Thoracic aorta (tissue), 2 donors: ENCODE measurements at regions not wholly inside any gene's neighbourhood (a gene's known extent, or its start where the extent isn't known, plus 50 kb on each side); places are given as distances from the start of the nearest gene placed in this dataset.

Experiments used
- ATAC-seq: fragments of 150-250 bp; one replicate; pipeline ENCODE4 v1.8.0; 2017; ENCODE audit warnings: low read depth; ENCODE audit not compliant: insufficient number of reproducible peaks, low FRiP score
- DNase-seq: peaks from one replicate; pipeline ENCODE4 v3.0.0-alpha.2; 2020; ENCODE audit warnings: low spot score
- H3K27ac ChIP-seq, 2 donors: fragments of 200-600 bp; sonication (generic); 1 replicate in 1 of 2; 2 replicates in 1 of 2; pipeline ENCODE4 v1.5.1; 2016; ENCODE audit warnings: mild to moderate bottlenecking in 2 of 2, moderate library complexity in 2 of 2
- H3K27me3 ChIP-seq: fragments of 200-600 bp; sonication (generic); replicated peaks from 2 replicates; pipeline ENCODE4 v1.6.0; 2016; ENCODE audit warnings: mild to moderate bottlenecking; ENCODE audit not compliant: insufficient read depth
- H3K36me3 ChIP-seq: fragments of 200-600 bp; sonication (generic); one replicate; pipeline ENCODE4 v1.5.1; 2016
- H3K4me1 ChIP-seq, 2 donors: fragments of 200-600 bp; sonication (generic); 1 replicate in 1 of 2; 2 replicates in 1 of 2; pipeline versions ENCODE4 v1.5.1 to v1.6.0; 2016; ENCODE audit warnings: low read depth in 2 of 2, mild to moderate bottlenecking in 1 of 2; ENCODE audit not compliant: control insufficient read depth in 1 of 2
- H3K4me3 ChIP-seq: fragments of 200-600 bp; sonication (generic); 2 replicates; pipeline ENCODE4 v1.5.1; 2016; ENCODE audit warnings: mild to moderate bottlenecking
- H3K9me3 ChIP-seq: fragments of 200-600 bp; sonication (generic); 2 replicates; pipeline ENCODE4 v1.5.1; 2016
- TF ChIP-seq, protein P1 (sequence below): fragments of 200-600 bp; sonication (generic); IDR thresholded peaks from one replicate; pipeline ENCODE4 v1.5.1; 2019; ENCODE audit warnings: antibody characterized with exemption

- H3K27ac ChIP-seq = no peak overlapping the region
- TF ChIP-seq, protein P1, sequence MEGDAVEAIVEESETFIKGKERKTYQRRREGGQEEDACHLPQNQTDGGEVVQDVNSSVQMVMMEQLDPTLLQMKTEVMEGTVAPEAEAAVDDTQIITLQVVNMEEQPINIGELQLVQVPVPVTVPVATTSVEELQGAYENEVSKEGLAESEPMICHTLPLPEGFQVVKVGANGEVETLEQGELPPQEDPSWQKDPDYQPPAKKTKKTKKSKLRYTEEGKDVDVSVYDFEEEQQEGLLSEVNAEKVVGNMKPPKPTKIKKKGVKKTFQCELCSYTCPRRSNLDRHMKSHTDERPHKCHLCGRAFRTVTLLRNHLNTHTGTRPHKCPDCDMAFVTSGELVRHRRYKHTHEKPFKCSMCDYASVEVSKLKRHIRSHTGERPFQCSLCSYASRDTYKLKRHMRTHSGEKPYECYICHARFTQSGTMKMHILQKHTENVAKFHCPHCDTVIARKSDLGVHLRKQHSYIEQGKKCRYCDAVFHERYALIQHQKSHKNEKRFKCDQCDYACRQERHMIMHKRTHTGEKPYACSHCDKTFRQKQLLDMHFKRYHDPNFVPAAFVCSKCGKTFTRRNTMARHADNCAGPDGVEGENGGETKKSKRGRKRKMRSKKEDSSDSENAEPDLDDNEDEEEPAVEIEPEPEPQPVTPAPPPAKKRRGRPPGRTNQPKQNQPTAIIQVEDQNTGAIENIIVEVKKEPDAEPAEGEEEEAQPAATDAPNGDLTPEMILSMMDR = no peak
- ATAC-seq = no peak
- H3K9me3 ChIP-seq = no peaks in the 10 kb centered on the region
- no peaks in the 10 kb centered on the region for H3K27me3 ChIP-seq
- no peaks in the 10 kb centered on the region for H3K4me1 ChIP-seq
- H3K4me3 ChIP-seq = no peak overlapping the region
- no peaks in the 10 kb centered on the region for H3K36me3 ChIP-seq
- DNase-seq = no peak
Measured at GRCh38 chr16:79918916-79919315, 318.4 kb upstream of the MAF start.

GRCh38 chr16:79915761-79916160 lies 315.2 kb upstream of the MAF start:
- Histone ChIP-seq H3K27me3 (no peaks in the 10 kb centered on the region), H3K4me3 (no peak overlapping the region), H3K4me1 (no peaks in the 10 kb centered on the region), H3K36me3 (no peaks in the 10 kb centered on the region), H3K27ac (no peak overlapping the region), H3K9me3 (no peaks in the 10 kb centered on the region)
- ATAC-seq (no peak), DNase-seq (no peak)
- TF ChIP-seq, protein P1 = no peak

GRCh38 chr16:79914961-79915720 lies 314.6 kb upstream of the MAF start:
- TF ChIP-seq, protein P1 = no peak
- no peak for DNase-seq
- H3K4me3 ChIP-seq = no peak overlapping the region
- H3K36me3 ChIP-seq = no peaks in the 10 kb centered on the region
- no peaks in the 10 kb centered on the region for H3K9me3 ChIP-seq
- H3K4me1 ChIP-seq = peaks cover 0 to 2% of the 10 kb centered on the region in 2 donors
- H3K27me3 ChIP-seq = no peaks in the 10 kb centered on the region
- no peak for ATAC-seq
- H3K27ac ChIP-seq = no peak overlapping the region

DNA sequence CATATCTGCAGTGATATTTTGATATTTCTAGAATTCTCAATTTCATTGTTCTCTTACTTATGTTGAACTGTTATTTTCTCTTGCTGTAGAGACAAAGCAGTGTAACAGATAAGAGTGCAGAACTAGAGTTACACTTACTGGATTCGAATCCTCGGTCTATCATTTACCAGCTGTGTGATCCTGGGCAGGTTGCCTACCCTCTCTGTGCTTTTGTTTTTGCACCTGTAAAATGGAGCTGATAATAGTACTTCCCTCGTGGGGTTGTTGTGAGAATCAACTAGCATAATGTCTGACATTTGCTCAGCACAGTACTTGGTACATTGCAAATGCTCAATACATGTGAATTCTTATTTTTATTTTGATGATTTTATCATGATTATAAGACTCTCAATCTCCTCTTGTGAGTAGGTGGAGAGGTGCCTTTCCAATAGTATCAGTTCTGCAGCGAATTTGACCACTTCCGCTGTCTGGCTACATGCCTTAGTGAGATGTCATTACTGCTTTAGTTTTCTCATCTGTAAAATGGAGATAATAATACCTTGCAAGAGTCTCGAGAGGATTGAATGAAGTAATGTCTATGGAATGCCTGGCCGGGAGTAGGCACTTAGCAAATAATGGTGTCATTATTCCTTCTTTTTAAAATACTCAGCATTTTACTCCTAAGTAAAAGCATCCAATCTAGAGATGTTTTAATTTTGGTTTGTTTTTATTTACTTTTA lies 312.2 kb upstream of the MAF start:
- TF ChIP-seq, protein P1 = no peak
- Histone ChIP-seq H3K4me1 (peaks cover 0 to 11% of the 10 kb centered on the region in 2 donors), H3K27me3 (no peaks in the 10 kb centered on the region), H3K27ac (no peak overlapping the region), H3K36me3 (no peaks in the 10 kb centered on the region), H3K4me3 (no peak overlapping the region), H3K9me3 (no peaks in the 10 kb centered on the region)
- DNase-seq (no peak), ATAC-seq (no peak)

GRCh38 chr16:79911660-79912059 lies 311.1 kb upstream of the MAF start:
- Histone ChIP-seq H3K4me1 (peaks cover 0 to 11% of the 10 kb centered on the region in 2 donors), H3K9me3 (no peaks in the 10 kb centered on the region), H3K27me3 (no peaks in the 10 kb centered on the region), H3K36me3 (no peaks in the 10 kb centered on the region), H3K4me3 (no peak overlapping the region), H3K27ac (no peak overlapping the region)
- DNase-seq (no peak), ATAC-seq (no peak)
- TF ChIP-seq, protein P1 = no peak
